NB4 (cell line): ENCODE measurements at regions not wholly inside any gene's neighbourhood (a gene's known extent, or its start where the extent isn't known, plus 50 kb on each side); places are given as distances from the start of the nearest gene placed in this dataset.

Experiments used
- POLR2A ChIP-seq: IDR thresholded peaks from 2 replicates; pipeline ENCODE4 v1.6.1; 2011; ENCODE audit warnings: mild to moderate bottlenecking; ENCODE audit not compliant: insufficient read length; ENCODE audit errors: extremely low read depth
- TF ChIP-seq, protein P1 (sequence below): IDR thresholded peaks from one replicate; pipeline ENCODE4 v1.5.1; 2012; ENCODE audit warnings: low read depth, low read length

DNA sequence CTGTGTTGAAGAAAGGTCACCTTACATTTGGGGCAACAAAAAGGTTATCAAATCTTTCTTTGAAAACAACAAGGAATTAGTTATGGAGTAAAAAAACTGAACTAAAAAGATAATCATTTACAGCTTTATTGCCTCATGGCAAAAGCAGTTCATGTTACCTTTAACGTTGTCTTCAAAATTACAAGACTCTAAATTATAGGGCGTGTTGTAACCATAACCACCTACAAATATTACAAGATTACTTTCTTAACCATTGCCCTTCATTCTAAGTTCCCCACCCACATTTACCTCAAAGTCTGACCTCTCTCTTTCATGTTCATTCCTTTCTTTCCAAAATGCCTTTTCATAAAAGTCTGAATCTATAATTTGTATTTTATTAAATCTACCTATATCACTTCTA lies 74.6 kb upstream of the LRATD1 start:
- TF ChIP-seq, protein P1, sequence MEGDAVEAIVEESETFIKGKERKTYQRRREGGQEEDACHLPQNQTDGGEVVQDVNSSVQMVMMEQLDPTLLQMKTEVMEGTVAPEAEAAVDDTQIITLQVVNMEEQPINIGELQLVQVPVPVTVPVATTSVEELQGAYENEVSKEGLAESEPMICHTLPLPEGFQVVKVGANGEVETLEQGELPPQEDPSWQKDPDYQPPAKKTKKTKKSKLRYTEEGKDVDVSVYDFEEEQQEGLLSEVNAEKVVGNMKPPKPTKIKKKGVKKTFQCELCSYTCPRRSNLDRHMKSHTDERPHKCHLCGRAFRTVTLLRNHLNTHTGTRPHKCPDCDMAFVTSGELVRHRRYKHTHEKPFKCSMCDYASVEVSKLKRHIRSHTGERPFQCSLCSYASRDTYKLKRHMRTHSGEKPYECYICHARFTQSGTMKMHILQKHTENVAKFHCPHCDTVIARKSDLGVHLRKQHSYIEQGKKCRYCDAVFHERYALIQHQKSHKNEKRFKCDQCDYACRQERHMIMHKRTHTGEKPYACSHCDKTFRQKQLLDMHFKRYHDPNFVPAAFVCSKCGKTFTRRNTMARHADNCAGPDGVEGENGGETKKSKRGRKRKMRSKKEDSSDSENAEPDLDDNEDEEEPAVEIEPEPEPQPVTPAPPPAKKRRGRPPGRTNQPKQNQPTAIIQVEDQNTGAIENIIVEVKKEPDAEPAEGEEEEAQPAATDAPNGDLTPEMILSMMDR, result no peak
- no peak for TF ChIP-seq POLR2A
